ENCODE measurements at regions not wholly inside any gene's neighbourhood (a gene's known extent, or its start where the extent isn't known, plus 50 kb on each side); places are given as distances from the start of the nearest gene placed in this dataset.

DNA sequence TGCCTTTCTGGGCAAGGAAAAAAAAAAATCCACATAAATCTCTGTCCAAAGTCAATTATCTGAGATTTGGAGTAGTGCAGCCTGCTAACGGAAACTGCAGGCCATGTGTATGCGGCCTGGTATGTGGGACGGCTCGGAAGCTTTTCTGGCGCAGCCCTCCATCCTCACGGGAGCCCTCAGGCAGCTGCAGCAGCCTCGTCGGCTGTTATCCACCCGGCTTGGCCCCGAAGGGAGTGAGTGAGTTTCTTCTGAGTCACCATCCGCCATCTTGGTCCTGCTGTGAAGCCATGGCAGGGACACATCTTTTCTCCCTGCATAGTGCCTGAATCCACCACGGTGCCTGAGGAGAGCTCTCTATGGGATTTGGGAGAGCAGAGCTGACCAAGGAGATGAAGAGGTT lies 62.8 kb downstream of the POLR2M start:
- TF ChIP-seq, protein P1, sequence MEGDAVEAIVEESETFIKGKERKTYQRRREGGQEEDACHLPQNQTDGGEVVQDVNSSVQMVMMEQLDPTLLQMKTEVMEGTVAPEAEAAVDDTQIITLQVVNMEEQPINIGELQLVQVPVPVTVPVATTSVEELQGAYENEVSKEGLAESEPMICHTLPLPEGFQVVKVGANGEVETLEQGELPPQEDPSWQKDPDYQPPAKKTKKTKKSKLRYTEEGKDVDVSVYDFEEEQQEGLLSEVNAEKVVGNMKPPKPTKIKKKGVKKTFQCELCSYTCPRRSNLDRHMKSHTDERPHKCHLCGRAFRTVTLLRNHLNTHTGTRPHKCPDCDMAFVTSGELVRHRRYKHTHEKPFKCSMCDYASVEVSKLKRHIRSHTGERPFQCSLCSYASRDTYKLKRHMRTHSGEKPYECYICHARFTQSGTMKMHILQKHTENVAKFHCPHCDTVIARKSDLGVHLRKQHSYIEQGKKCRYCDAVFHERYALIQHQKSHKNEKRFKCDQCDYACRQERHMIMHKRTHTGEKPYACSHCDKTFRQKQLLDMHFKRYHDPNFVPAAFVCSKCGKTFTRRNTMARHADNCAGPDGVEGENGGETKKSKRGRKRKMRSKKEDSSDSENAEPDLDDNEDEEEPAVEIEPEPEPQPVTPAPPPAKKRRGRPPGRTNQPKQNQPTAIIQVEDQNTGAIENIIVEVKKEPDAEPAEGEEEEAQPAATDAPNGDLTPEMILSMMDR (conservative IDR thresholded peaks at IDR 0.05 in 1 of 2, IDR thresholded peaks at IDR 0.05 in 1 of 2; ENCODE audit: extremely low read depth in 1 of 2, insufficient read depth in 1 of 2, low read depth in 1 of 2, low read length in 2 of 2): no peak
- no peak for TF ChIP-seq EZH2 (IDR thresholded peaks at IDR 0.05; ENCODE audit: borderline replicate concordance, low read length)
